HCT116 (cell line): ENCODE measurements at regions not wholly inside any gene's neighbourhood (a gene's known extent, or its start where the extent isn't known, plus 50 kb on each side); places are given as distances from the start of the nearest gene placed in this dataset.

Source experiments
- ATAC-seq: fragments of 200-7000 bp; cut with Tn5 transposase; 2 replicates; pipeline ENCODE4 v1.9.1; 2020; ENCODE audit warnings: mild to moderate bottlenecking, moderate library complexity
- BruUV-seq: library from RNA; stranded (reverse); fragments of 400-500 nt; replicated peaks from 2 replicates; lab custom pipeline; 2021; lab: Mats Ljungman, UMichigan
- CTCF ChIA-PET: fragments of 300-600 bp; sonication (Branson Sonifier 250); formaldehyde crosslinking; loops from one replicate; lab custom pipeline; 2021; ENCODE audit warnings: antibody characterized with exemption; lab: Charles Lee
- POLR2A ChIA-PET: fragments of 300-600, 350-600 bp; sonication (Branson Sonifier 250); formaldehyde crosslinking; loops from one replicate; lab custom pipeline; 2021; ENCODE audit warnings: antibody characterized with exemption; lab: Charles Lee
- RAD21 ChIA-PET, 2 experiments: fragments of 300-600 bp; sonication (Branson Sonifier 250); formaldehyde crosslinking; loops; one replicate each; lab custom pipeline; 2023; ENCODE audit warnings: low total read pairs in 2 of 2; ENCODE audit not compliant: uncharacterized antibody in 2 of 2, unreplicated experiment in 2 of 2, low non-redundant PET in 1 of 2; lab: Charles Lee
- DNase-seq: peaks from one replicate; pipeline ENCODE4 v3.0.0-alpha.2; 2010; ENCODE audit warnings: low read depth, low spot score
- H2AFZ ChIP-seq: fragments of 200-600 bp; shearing (Covaris generic), sonication (generic); 2 replicates; pipeline ENCODE4 v1.6.1; 2017; ENCODE audit warnings: low read depth, mixed run types, mixed read lengths, antibody characterized with exemption, low read length; ENCODE audit not compliant: poor library complexity, severe bottlenecking
- H3K27ac ChIP-seq: 2 replicates; pipeline ENCODE4 v1.5.1; 2012; ENCODE audit warnings: low read depth, low read length
- H3K27me3 ChIP-seq: fragments of 200-600 bp; sonication (generic); 2 replicates; pipeline ENCODE4 v1.6.1; 2016; ENCODE audit warnings: mixed run types, low read length, mixed read lengths; ENCODE audit not compliant: insufficient read depth
- H3K36me3 ChIP-seq, 2 experiments: fragments of 200-500 bp in 1 of 2; fragments of 200-600 bp in 1 of 2; sonication (Bioruptor generic) in 1 of 2; sonication (generic) in 1 of 2; 2 replicates each; pipeline versions ENCODE4 v1.5.1 to v1.6.1; 2014 to 2016; ENCODE audit warnings: low read length in 2 of 2, inconsistent platforms in 1 of 2, mixed read lengths in 1 of 2, mixed run types in 1 of 2; ENCODE audit not compliant: insufficient read depth in 2 of 2, control insufficient read depth in 1 of 2
- H3K4me1 ChIP-seq, 2 experiments: fragments of 200-600 bp in 1 of 2; sonication (generic) in 1 of 2; 2 replicates each; pipeline versions ENCODE4 v1.5.1 to v1.6.1; 2012 to 2017; ENCODE audit warnings: low read length in 2 of 2, inconsistent platforms in 1 of 2, mild to moderate bottlenecking in 1 of 2, mixed read lengths in 1 of 2, mixed run types in 1 of 2, moderate library complexity in 1 of 2; ENCODE audit not compliant: insufficient read depth in 2 of 2, control insufficient read depth in 1 of 2
- H3K4me2 ChIP-seq: fragments of 200-600 bp; sonication (generic); 2 replicates; pipeline ENCODE4 v1.6.1; 2017; ENCODE audit warnings: mixed run types, low read length, mixed read lengths
- H3K4me3 ChIP-seq, 2 experiments: fragments of 200-600 bp in 1 of 2; sonication (generic) in 1 of 2; replicated peaks in 1 of 2; 2 replicates each; pipeline ENCODE4 v1.5.1; 2011 to 2016; ENCODE audit warnings: low read length in 2 of 2, control low read depth in 1 of 2, low read depth in 1 of 2, mild to moderate bottlenecking in 1 of 2, mixed read lengths in 1 of 2, mixed run types in 1 of 2
- H3K79me2 ChIP-seq: fragments of 200-600 bp; sonication (generic); 2 replicates; pipeline ENCODE4 v1.6.1; 2017; ENCODE audit warnings: mild to moderate bottlenecking, mixed run types, low read length, moderate library complexity, mixed read lengths; ENCODE audit not compliant: insufficient read depth
- H3K9ac ChIP-seq: fragments of 200-600 bp; sonication (generic); 2 replicates; pipeline ENCODE4 v1.6.1; 2016; ENCODE audit warnings: low read length, mixed read lengths
- H3K9me2 ChIP-seq: fragments of 200-600 bp; sonication (generic), shearing (Covaris generic); 2 replicates; pipeline ENCODE4 v1.6.1; 2017; ENCODE audit warnings: mixed run types, mild to moderate bottlenecking, moderate library complexity; ENCODE audit not compliant: insufficient read depth
- H3K9me3 ChIP-seq, 2 experiments: fragments of 200-500 bp in 1 of 2; fragments of 200-600 bp in 1 of 2; sonication (Bioruptor generic) in 1 of 2; sonication (generic) in 1 of 2; 2 replicates each; pipeline ENCODE4 v1.6.1; 2014 to 2017; ENCODE audit warnings: low read length in 2 of 2, mixed read lengths in 2 of 2, inconsistent platforms in 1 of 2, low read depth in 1 of 2, mild to moderate bottlenecking in 1 of 2, mixed run types in 1 of 2, moderate library complexity in 1 of 2; ENCODE audit not compliant: control insufficient read depth in 1 of 2, insufficient read depth in 1 of 2
- H4K20me1 ChIP-seq: fragments of 200-600 bp; sonication (generic), shearing (Covaris generic); 2 replicates; pipeline ENCODE4 v1.6.1; 2017; ENCODE audit warnings: mixed run types, mild to moderate bottlenecking, moderate library complexity; ENCODE audit not compliant: insufficient read depth
- CEBPB ChIP-seq: IDR thresholded peaks from 2 replicates; pipeline ENCODE4 v1.6.1; 2012; ENCODE audit warnings: low read depth
- ELF1 ChIP-seq: IDR thresholded peaks from 2 replicates; pipeline ENCODE4 v1.6.1; 2012; ENCODE audit warnings: low read depth, borderline replicate concordance
- EZH2 ChIP-seq: fragments of 200-600 bp; sonication (generic); IDR thresholded peaks from 2 replicates; pipeline ENCODE4 v1.6.1; 2017; ENCODE audit warnings: antibody characterized with exemption, mixed run types
- FOSL1 ChIP-seq: IDR thresholded peaks from 2 replicates; pipeline ENCODE4 v1.6.1; 2012; ENCODE audit warnings: low read depth
- POLR2A ChIP-seq: IDR thresholded peaks from 2 replicates; pipeline ENCODE4 v1.7.0; 2011; ENCODE audit warnings: borderline replicate concordance; ENCODE audit not compliant: insufficient read depth, insufficient read length; ENCODE audit errors: extremely low read depth
- RAD21 ChIP-seq: IDR thresholded peaks from 2 replicates; pipeline ENCODE4 v1.6.1; 2012; ENCODE audit warnings: low read depth, mild to moderate bottlenecking
- SIN3A ChIP-seq: IDR thresholded peaks from 2 replicates; pipeline ENCODE4 v1.6.1; 2012; ENCODE audit warnings: low read depth
- SRF ChIP-seq: IDR thresholded peaks from 2 replicates; pipeline ENCODE4 v1.6.1; 2012; ENCODE audit warnings: low read depth
- YY1 ChIP-seq: IDR thresholded peaks from 2 replicates; pipeline ENCODE4 v1.6.1; 2011; ENCODE audit warnings: low read length, low read depth, moderate library complexity, mild to moderate bottlenecking; ENCODE audit not compliant: insufficient replicate concordance; ENCODE audit errors: extremely low read depth
- ZFX ChIP-seq: fragments of 450-650 bp; IDR thresholded peaks from 2 replicates; pipeline ENCODE4 v1.6.1; 2017
- intact Hi-C: fragments of 100-400 bp; cut with micrococcal nuclease; formaldehyde crosslinking; loops from 2 replicates; pipeline ENCODE4 v1.10.0; 2022
- TF ChIP-seq, protein P1 (sequence below), 3 experiments: fragments of 200-600 bp in 1 of 3; sonication (generic) in 1 of 3; IDR thresholded peaks in 2 of 3; conservative IDR thresholded peaks in 1 of 3; 2 replicates each; pipeline ENCODE4 v1.5.1; 2012 to 2017; ENCODE audit warnings: low read depth in 2 of 3, low read length in 2 of 3, antibody characterized with exemption in 1 of 3, borderline replicate concordance in 1 of 3, control low read depth in 1 of 3, mild to moderate bottlenecking in 1 of 3, mixed read lengths in 1 of 3, mixed run types in 1 of 3, moderate library complexity in 1 of 3; ENCODE audit not compliant: insufficient read depth in 1 of 3

DNA sequence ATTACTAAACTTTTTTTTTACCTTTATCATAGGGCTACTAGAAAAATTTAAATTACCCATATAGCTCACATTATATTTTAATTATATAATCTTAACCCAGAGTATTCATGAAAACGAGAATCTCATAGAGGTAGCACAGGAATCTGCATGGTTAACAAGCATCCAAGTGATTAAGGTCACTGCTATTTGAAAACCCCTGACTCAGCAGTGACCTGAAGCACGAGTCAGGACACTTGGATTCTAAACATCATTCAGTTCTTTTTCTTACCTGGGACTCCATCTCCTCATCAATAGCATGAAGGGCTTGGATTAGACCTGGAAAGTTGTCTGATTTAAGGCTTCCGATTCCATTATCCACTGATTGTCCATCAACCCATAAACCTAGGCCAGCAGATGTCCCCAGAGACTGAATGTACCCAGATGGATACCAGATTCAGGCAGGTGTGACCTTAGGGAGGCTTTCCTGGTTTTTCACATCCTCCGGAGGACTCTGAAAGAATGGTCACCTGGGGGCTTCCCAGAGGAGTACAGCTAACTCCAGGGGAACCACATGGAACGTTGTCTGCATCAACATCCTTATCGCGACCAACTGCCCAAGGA lies 174.3 kb downstream of the SETD4 start:
- Histone ChIP-seq H3K9me3 (no peaks in the 10 kb centered on the region), H3K4me3 (no peak overlapping the region), H3K9me2 (no peaks in the 10 kb centered on the region), H3K27me3 (peaks cover 12% of the 10 kb centered on the region; the same call in 1 of the 2 replicates), H3K4me2 (no peak overlapping the region), H3K79me2 (no peaks in the 10 kb centered on the region), H4K20me1 (no peaks in the 10 kb centered on the region), H3K36me3 (no peaks in the 10 kb centered on the region), H3K4me1 (no peaks in the 10 kb centered on the region), H3K27ac (no peak overlapping the region), H3K9ac (no peak overlapping the region), H2AFZ (no peak overlapping the region)
- no peak for ATAC-seq
- DNase-seq = no peak
- intact Hi-C loops = no loop called here
- ChIA-PET POLR2A (no interaction called here), RAD21 (no interaction called here), CTCF (no interaction called here)
- BruUV-seq = no TSS peak
- TF ChIP-seq POLR2A (no peak), RAD21 (peak; percentile 36)
- TF ChIP-seq, protein P1, sequence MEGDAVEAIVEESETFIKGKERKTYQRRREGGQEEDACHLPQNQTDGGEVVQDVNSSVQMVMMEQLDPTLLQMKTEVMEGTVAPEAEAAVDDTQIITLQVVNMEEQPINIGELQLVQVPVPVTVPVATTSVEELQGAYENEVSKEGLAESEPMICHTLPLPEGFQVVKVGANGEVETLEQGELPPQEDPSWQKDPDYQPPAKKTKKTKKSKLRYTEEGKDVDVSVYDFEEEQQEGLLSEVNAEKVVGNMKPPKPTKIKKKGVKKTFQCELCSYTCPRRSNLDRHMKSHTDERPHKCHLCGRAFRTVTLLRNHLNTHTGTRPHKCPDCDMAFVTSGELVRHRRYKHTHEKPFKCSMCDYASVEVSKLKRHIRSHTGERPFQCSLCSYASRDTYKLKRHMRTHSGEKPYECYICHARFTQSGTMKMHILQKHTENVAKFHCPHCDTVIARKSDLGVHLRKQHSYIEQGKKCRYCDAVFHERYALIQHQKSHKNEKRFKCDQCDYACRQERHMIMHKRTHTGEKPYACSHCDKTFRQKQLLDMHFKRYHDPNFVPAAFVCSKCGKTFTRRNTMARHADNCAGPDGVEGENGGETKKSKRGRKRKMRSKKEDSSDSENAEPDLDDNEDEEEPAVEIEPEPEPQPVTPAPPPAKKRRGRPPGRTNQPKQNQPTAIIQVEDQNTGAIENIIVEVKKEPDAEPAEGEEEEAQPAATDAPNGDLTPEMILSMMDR (IDR thresholded peaks at IDR 0.05 in 2 of 3, conservative IDR thresholded peaks at IDR 0.05 in 1 of 3; ENCODE audit: borderline replicate concordance in 1 of 3, insufficient read depth in 1 of 3, low read depth in 2 of 3, low read length in 2 of 3) = peak in 2 of 3 experiments; percentile 8 to 9; a peak in 1 of 6 replicates

DNA sequence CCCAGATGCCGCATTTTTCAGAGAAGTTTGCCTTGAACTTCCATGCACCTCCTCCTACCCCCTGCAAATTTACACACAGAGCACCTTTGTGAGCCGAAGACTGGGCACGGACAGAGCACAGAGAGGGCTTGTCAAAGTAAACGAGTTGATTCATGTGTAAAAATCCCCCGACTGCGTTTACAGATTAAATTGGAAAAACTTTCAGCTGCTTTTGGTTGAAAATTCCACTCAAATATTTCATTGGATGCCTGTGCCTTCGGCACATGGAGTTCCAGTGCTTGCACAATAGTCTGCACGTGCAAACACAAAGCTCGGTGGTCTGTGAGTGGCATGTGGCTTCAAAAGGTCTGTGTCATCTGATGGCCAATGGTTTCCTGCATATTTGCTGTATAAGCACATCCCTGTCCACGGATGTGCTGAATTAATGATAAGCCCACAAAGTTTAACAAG lies 177.5 kb downstream of the SETD4 start:
- no peak for DNase-seq
- H3K27me3 ChIP-seq = peaks cover 12% of the 10 kb centered on the region; the same call in 1 of the 2 replicates

More for the DNA sequence above, 177.5 kb downstream of the SETD4 start:
- H3K4me3 ChIP-seq = no peak overlapping the region
- POLR2A ChIA-PET = no interaction called here
- H4K20me1 ChIP-seq = no peaks in the 10 kb centered on the region
- ATAC-seq = no peak
- intact Hi-C loops = no loop called here
- no peak overlapping the region for H3K4me2 ChIP-seq
- H3K9me3 ChIP-seq = no peaks in the 10 kb centered on the region
- no peak for TF ChIP-seq YY1
- TF ChIP-seq EZH2 = no peak
- TF ChIP-seq SIN3A = no peak
- TF ChIP-seq POLR2A = no peak
- TF ChIP-seq SRF = no peak
- TF ChIP-seq ELF1 = no peak
- no peak for TF ChIP-seq ZFX
- TF ChIP-seq CEBPB = no peak
- TF ChIP-seq FOSL1 = no peak
- TF ChIP-seq, all 23 proteins: peak for 0
- Histone ChIP-seq H2AFZ (no peak overlapping the region), H3K79me2 (no peaks in the 10 kb centered on the region), H3K9me2 (no peaks in the 10 kb centered on the region), H3K36me3 (no peaks in the 10 kb centered on the region), H3K27ac (no peak overlapping the region), H3K9ac (no peak overlapping the region), H3K4me1 (no peaks in the 10 kb centered on the region)
- RAD21 ChIA-PET = no interaction called here
- CTCF ChIA-PET = no interaction called here
- BruUV-seq = no TSS peak
